Osteocyte (in vitro differentiated cells): ENCODE measurements at regions not wholly inside any gene's neighbourhood (a gene's known extent, or its start where the extent isn't known, plus 50 kb on each side); places are given as distances from the start of the nearest gene placed in this dataset.

Experiments used
- DNase-seq: peaks from one replicate; pipeline ENCODE4 v3.0.0; 2021; ENCODE audit warnings: mixed read lengths; ENCODE audit not compliant: unreplicated experiment; ENCODE audit errors: extremely low spot score
- H3K27ac Mint-ChIP-seq: one replicate; pipeline ENCODE4 v1.8.0; 2021; ENCODE audit warnings: mild to moderate bottlenecking, mixed read lengths; ENCODE audit not compliant: unreplicated experiment
- H3K27me3 Mint-ChIP-seq: one replicate; pipeline ENCODE4 v1.8.0; 2021; ENCODE audit warnings: mixed read lengths; ENCODE audit not compliant: unreplicated experiment
- H3K36me3 Mint-ChIP-seq: one replicate; pipeline ENCODE4 v1.8.0; 2021; ENCODE audit warnings: mixed read lengths; ENCODE audit not compliant: unreplicated experiment
- H3K4me1 Mint-ChIP-seq: one replicate; pipeline ENCODE4 v1.8.0; 2021; ENCODE audit warnings: mixed read lengths; ENCODE audit not compliant: unreplicated experiment
- H3K4me3 Mint-ChIP-seq: one replicate; pipeline ENCODE4 v1.8.0; 2021; ENCODE audit warnings: mild to moderate bottlenecking, moderate library complexity, mixed read lengths; ENCODE audit not compliant: unreplicated experiment
- H3K9me3 Mint-ChIP-seq: one replicate; pipeline ENCODE4 v1.8.0; 2021; ENCODE audit warnings: mixed read lengths; ENCODE audit not compliant: unreplicated experiment
- CTCF ChIP-seq: fragments of 200-600 bp; sonication (generic); IDR thresholded peaks from 2 replicates; pipeline ENCODE4 v1.5.0; 2021; ENCODE audit warnings: antibody characterized with exemption, mild to moderate bottlenecking, moderate library complexity

GRCh38 chr6:134397676-134398075, 79.8 kb upstream of the SGK1 start:
- no peak for DNase-seq
- no peaks in the 10 kb centered on the region for H3K27me3 Mint-ChIP-seq
- no peak overlapping the region for H3K27ac Mint-ChIP-seq
- no peaks in the 10 kb centered on the region for H3K36me3 Mint-ChIP-seq
- peaks cover 11% of the 10 kb centered on the region for H3K4me1 Mint-ChIP-seq
- TF ChIP-seq CTCF = no peak
- H3K4me3 Mint-ChIP-seq = no peak overlapping the region
- H3K9me3 Mint-ChIP-seq = no peaks in the 10 kb centered on the region

GRCh38 chr6:134394905-134395304, 77.0 kb upstream of the SGK1 start:
- Mint-ChIP-seq H3K4me3 (no peak overlapping the region), H3K9me3 (no peaks in the 10 kb centered on the region), H3K27ac (no peak overlapping the region), H3K27me3 (no peaks in the 10 kb centered on the region), H3K36me3 (no peaks in the 10 kb centered on the region), H3K4me1 (peaks cover 4% of the 10 kb centered on the region)
- no peak for TF ChIP-seq CTCF
- DNase-seq = no peak

GRCh38 chr6:134394208-134394607, 76.3 kb upstream of the SGK1 start:
- H3K27me3 Mint-ChIP-seq = no peaks in the 10 kb centered on the region
- DNase-seq = no peak
- TF ChIP-seq CTCF = no peak
- H3K4me1 Mint-ChIP-seq = peaks cover 4% of the 10 kb centered on the region
- no peak overlapping the region for H3K4me3 Mint-ChIP-seq
- H3K27ac Mint-ChIP-seq = no peak overlapping the region
- H3K9me3 Mint-ChIP-seq = no peaks in the 10 kb centered on the region
- no peaks in the 10 kb centered on the region for H3K36me3 Mint-ChIP-seq

- H3K4me1 Mint-ChIP-seq = no peaks in the 10 kb centered on the region
- no peaks in the 10 kb centered on the region for H3K9me3 Mint-ChIP-seq
- DNase-seq = no peak
- no peak for TF ChIP-seq CTCF
- H3K27me3 Mint-ChIP-seq = no peaks in the 10 kb centered on the region
- no peak overlapping the region for H3K27ac Mint-ChIP-seq
- no peaks in the 10 kb centered on the region for H3K36me3 Mint-ChIP-seq
- H3K4me3 Mint-ChIP-seq = no peak overlapping the region
Observed at GRCh38 chr6:134391205-134391604, 73.3 kb upstream of the SGK1 start.

GRCh38 chr6:134389658-134390057, 71.7 kb upstream of the SGK1 start:
- Mint-ChIP-seq H3K27me3 (no peaks in the 10 kb centered on the region), H3K4me3 (no peak overlapping the region), H3K4me1 (no peaks in the 10 kb centered on the region), H3K27ac (no peak overlapping the region), H3K9me3 (no peaks in the 10 kb centered on the region), H3K36me3 (no peaks in the 10 kb centered on the region)
- no peak for DNase-seq
- no peak for TF ChIP-seq CTCF
